GM12891 (cell line): ENCODE measurements at regions not wholly inside any gene's neighbourhood (a gene's known extent, or its start where the extent isn't known, plus 50 kb on each side); places are given as distances from the start of the nearest gene placed in this dataset.

ENCODE experiments used
- DNase-seq: peaks from one replicate; pipeline ENCODE4 v3.0.0; 2011; ENCODE audit warnings: low spot score; ENCODE audit not compliant: insufficient read length
- FAIRE-seq: peaks from 2 replicates; lab custom pipeline; 2011; peaks lifted over from hg19 to GRCh38; lab: Jason Lieb, UNC
- PAX5 ChIP-seq: IDR thresholded peaks from 2 replicates; pipeline ENCODE4 v1.6.1; 2011; ENCODE audit warnings: low read length, moderate library complexity, mild to moderate bottlenecking; ENCODE audit not compliant: insufficient read depth, severe bottlenecking
- POLR2A ChIP-seq: IDR thresholded peaks from 2 replicates; pipeline ENCODE4 v1.6.1; 2011; ENCODE audit warnings: low read depth, low read length, control low read depth
- POLR2AphosphoS5 ChIP-seq: IDR thresholded peaks from 2 replicates; pipeline ENCODE4 v1.6.1; 2011; ENCODE audit warnings: low read depth, low read length, control low read depth
- POU2F2 ChIP-seq: IDR thresholded peaks from 2 replicates; pipeline ENCODE4 v1.6.1; 2011; ENCODE audit warnings: low read depth, mild to moderate bottlenecking, control low read depth, low read length, moderate library complexity
- SPI1 ChIP-seq: IDR thresholded peaks from 2 replicates; pipeline ENCODE4 v1.6.1; 2011; ENCODE audit warnings: low read depth, low read length, control low read depth
- TAF1 ChIP-seq: IDR thresholded peaks from 2 replicates; pipeline ENCODE4 v1.6.1; 2011; ENCODE audit warnings: low read depth, low read length, control low read depth

GRCh38 chr6:167764713-167765479, 61.8 kb upstream of the AFDN start:
- TF ChIP-seq TAF1, result no peak
- TF ChIP-seq POLR2A, result no peak
- TF ChIP-seq SPI1, result no peak
- no peak for TF ChIP-seq POU2F2
- no peak for TF ChIP-seq POLR2AphosphoS5
- TF ChIP-seq PAX5, result no peak
- DNase-seq (no peak), FAIRE-seq (no peak)

GRCh38 chr6:167766986-167767714, 59.6 kb upstream of the AFDN start:
- TF ChIP-seq POLR2AphosphoS5 (no peak), TAF1 (no peak), POLR2A (no peak), SPI1 (no peak), PAX5 (no peak), POU2F2 (no peak)
- FAIRE-seq, result no peak

GRCh38 chr6:167767715-167768107, 59.0 kb upstream of the AFDN start:
- no peak for FAIRE-seq
- TF ChIP-seq SPI1 (peak; percentile 50; the same call in 1 of the 2 replicates), POLR2AphosphoS5 (no peak)
- no peak for DNase-seq

More at GRCh38 chr6:167766986-167767714, 59.6 kb upstream of the AFDN start:
- DNase-seq, result no peak

- TF ChIP-seq PAX5, result no peak
- DNase-seq, result no peak
- FAIRE-seq, result no peak
Measured at GRCh38 chr6:167768471-167769215, 58.1 kb upstream of the AFDN start.

GRCh38 chr6:167769408-167770190, 57.1 kb upstream of the AFDN start:
- TF ChIP-seq SPI1 (no peak), TAF1 (no peak), POU2F2 (no peak)
- FAIRE-seq (no peak), DNase-seq (no peak)

- TF ChIP-seq POLR2AphosphoS5, result no peak
- TF ChIP-seq TAF1, result no peak
- TF ChIP-seq POU2F2, result no peak
- no peak for TF ChIP-seq SPI1
- TF ChIP-seq PAX5, result no peak
- no peak for TF ChIP-seq POLR2A
- DNase-seq (no peak), FAIRE-seq (no peak)
Measured at GRCh38 chr6:167770291-167770955, 56.3 kb upstream of the AFDN start.

GRCh38 chr6:167774881-167775280, 51.8 kb upstream of the AFDN start:
- TF ChIP-seq POLR2AphosphoS5 (no peak), TAF1 (no peak), POLR2A (no peak), PAX5 (no peak)
- FAIRE-seq (no peak), DNase-seq (no peak)

GRCh38 chr6:167776906-167777627, 49.6 kb upstream of the AFDN start:
- FAIRE-seq (no peak), DNase-seq (no peak)
- TF ChIP-seq POLR2A, result no peak
- TF ChIP-seq POLR2AphosphoS5, result no peak
- no peak for TF ChIP-seq TAF1
- no peak for TF ChIP-seq POU2F2
- TF ChIP-seq PAX5, result no peak
- TF ChIP-seq SPI1, result no peak
